ENCODE measurements at regions not wholly inside any gene's neighbourhood (a gene's known extent, or its start where the extent isn't known, plus 50 kb on each side); places are given as distances from the start of the nearest gene placed in this dataset.

GRCh38 chr13:70889163-70889562 is 780.9 kb upstream of the KLHL1 start:
- Histone ChIP-seq H3K9me3 (ENCODE audit: control insufficient read depth, insufficient read depth, low read length) (no peaks in the 10 kb centered on the region; the same call in 1 of the 2 replicates), H3K27me3 (ENCODE audit: control insufficient read depth, insufficient read depth, low read length) (no peaks in the 10 kb centered on the region), H3K4me3 (ENCODE audit: low read depth, low read length) (no peak overlapping the region), H3K27ac (ENCODE audit: low read depth, low read length) (no peak overlapping the region)
- ChIA-PET POLR2A (no interaction called here), CTCF (no interaction called here)
- no peak for DNase-seq (ENCODE audit: low read depth, low spot score)
- TF ChIP-seq CTCF (IDR thresholded peaks at IDR 0.05; ENCODE audit: low read depth, low read length), result no peak

- POLR2A ChIA-PET, result no interaction called here
These were observed 775.9 kb upstream of the KLHL1 start for GRCh38 chr13:70884196-70884595.

GRCh38 chr13:70874636-70875035 is 766.4 kb upstream of the KLHL1 start:
- POLR2A ChIA-PET, result no interaction called here
- no peak for DNase-seq (ENCODE audit: low read depth, low spot score)
- no peaks in the 10 kb centered on the region for H3K9me3 ChIP-seq (ENCODE audit: control insufficient read depth, insufficient read depth, low read length)
- no peaks in the 10 kb centered on the region for H3K27me3 ChIP-seq (ENCODE audit: control insufficient read depth, insufficient read depth, low read length)
- CTCF ChIA-PET, result no interaction called here
- H3K4me3 ChIP-seq (ENCODE audit: low read depth, low read length), result no peak overlapping the region
- no peak overlapping the region for H3K27ac ChIP-seq (ENCODE audit: low read depth, low read length)
- TF ChIP-seq CTCF (IDR thresholded peaks at IDR 0.05; ENCODE audit: low read depth, low read length), result no peak

More at GRCh38 chr13:70884196-70884595, 775.9 kb upstream of the KLHL1 start:
- no peak overlapping the region for H3K27ac ChIP-seq (ENCODE audit: low read depth, low read length)
- no peaks in the 10 kb centered on the region; the same call in none of the 2 replicates for H3K9me3 ChIP-seq (ENCODE audit: control insufficient read depth, insufficient read depth, low read length)
- TF ChIP-seq CTCF (IDR thresholded peaks at IDR 0.05; ENCODE audit: low read depth, low read length), result no peak
- no peaks in the 10 kb centered on the region for H3K27me3 ChIP-seq (ENCODE audit: control insufficient read depth, insufficient read depth, low read length)
- H3K4me3 ChIP-seq (ENCODE audit: low read depth, low read length), result no peak overlapping the region
- no peak for DNase-seq (ENCODE audit: low read depth, low spot score)
- CTCF ChIA-PET, result no interaction called here

GRCh38 chr13:70864731-70865130 is 756.5 kb upstream of the KLHL1 start:
- Histone ChIP-seq H3K27me3 (ENCODE audit: control insufficient read depth, insufficient read depth, low read length) (no peaks in the 10 kb centered on the region), H3K27ac (ENCODE audit: low read depth, low read length) (no peak overlapping the region), H3K4me3 (ENCODE audit: low read depth, low read length) (no peak overlapping the region), H3K9me3 (ENCODE audit: control insufficient read depth, insufficient read depth, low read length) (no peaks in the 10 kb centered on the region)
- no peak for DNase-seq (ENCODE audit: low read depth, low spot score)
- ChIA-PET POLR2A (no interaction called here), CTCF (no interaction called here)
- no peak for TF ChIP-seq CTCF (IDR thresholded peaks at IDR 0.05; ENCODE audit: low read depth, low read length)

GRCh38 chr13:70856711-70857110 is 748.5 kb upstream of the KLHL1 start:
- Histone ChIP-seq H3K4me3 (ENCODE audit: low read depth, low read length) (no peak overlapping the region), H3K27me3 (ENCODE audit: control insufficient read depth, insufficient read depth, low read length) (no peaks in the 10 kb centered on the region), H3K9me3 (ENCODE audit: control insufficient read depth, insufficient read depth, low read length) (no peaks in the 10 kb centered on the region), H3K27ac (ENCODE audit: low read depth, low read length) (no peak overlapping the region)
- TF ChIP-seq CTCF (IDR thresholded peaks at IDR 0.05; ENCODE audit: low read depth, low read length), result no peak
- DNase-seq (ENCODE audit: low read depth, low spot score), result no peak
- ChIA-PET CTCF (no interaction called here), POLR2A (no interaction called here)
